ENCODE measurements at regions not wholly inside any gene's neighbourhood (a gene's known extent, or its start where the extent isn't known, plus 50 kb on each side); places are given as distances from the start of the nearest gene placed in this dataset.

- TF ChIP-seq TAF1 (IDR thresholded peaks at IDR 0.05; ENCODE audit: low read depth, low read length) = no peak
- no peak for TF ChIP-seq POLR2A (IDR thresholded peaks at IDR 0.05; ENCODE audit: low read depth, low read length)
- no peak for TF ChIP-seq POLR2AphosphoS5 (IDR thresholded peaks at IDR 0.05; ENCODE audit: low read depth, low read length)
Observed at GRCh38 chr11:107196732-107197131, 178.5 kb upstream of the GUCY1A2 start.
